H9 (cell line): ENCODE measurements at regions not wholly inside any gene's neighbourhood (a gene's known extent, or its start where the extent isn't known, plus 50 kb on each side); places are given as distances from the start of the nearest gene placed in this dataset.

Source experiments
- DNase-seq: peaks from one replicate; pipeline ENCODE4 v3.0.0-alpha.2; 2017
- H2AFZ ChIP-seq: one replicate; pipeline ENCODE4 v1.6.1; 2013; ENCODE audit warnings: mild to moderate bottlenecking, low read length, control low read depth, moderate library complexity
- H2AK5ac ChIP-seq: 2 replicates; pipeline ENCODE4 v1.6.1; 2013; ENCODE audit warnings: low read length, control low read depth, mixed read lengths; ENCODE audit not compliant: insufficient read length
- H2BK120ac ChIP-seq: one replicate; pipeline ENCODE4 v1.6.1; 2013; ENCODE audit warnings: low read depth, mild to moderate bottlenecking, low read length, control low read depth, inconsistent platforms; ENCODE audit not compliant: poor library complexity, severe bottlenecking
- H2BK12ac ChIP-seq: 2 replicates; pipeline ENCODE4 v1.6.1; 2013; ENCODE audit warnings: low read length, control low read depth, mixed read lengths, low read depth; ENCODE audit not compliant: insufficient read length
- H2BK15ac ChIP-seq: 2 replicates; pipeline ENCODE4 v1.6.1; 2013; ENCODE audit warnings: low read depth, low read length, control low read depth
- H2BK20ac ChIP-seq: one replicate; pipeline ENCODE4 v1.6.1; 2013; ENCODE audit warnings: low read depth, mild to moderate bottlenecking, low read length, control low read depth, inconsistent platforms; ENCODE audit not compliant: poor library complexity, severe bottlenecking
- H2BK5ac ChIP-seq: 2 replicates; pipeline ENCODE4 v1.6.1; 2013; ENCODE audit warnings: low read length, control low read depth, mixed read lengths; ENCODE audit not compliant: insufficient read length
- H3K14ac ChIP-seq: 2 replicates; pipeline ENCODE4 v1.6.1; 2013; ENCODE audit warnings: low read length, control low read depth; ENCODE audit not compliant: insufficient read depth
- H3K18ac ChIP-seq: 2 replicates; pipeline ENCODE4 v1.6.1; 2013; ENCODE audit warnings: low read depth, mild to moderate bottlenecking, mixed read lengths, low read length, control low read depth; ENCODE audit not compliant: insufficient read length
- H3K23ac ChIP-seq: 2 replicates; pipeline ENCODE4 v1.6.1; 2013; ENCODE audit warnings: low read length, control low read depth, mixed read lengths, low read depth; ENCODE audit not compliant: insufficient read length
- H3K23me2 ChIP-seq: 2 replicates; pipeline ENCODE4 v1.6.1; 2013; ENCODE audit warnings: low read depth, mild to moderate bottlenecking, mixed read lengths, low read length, control low read depth; ENCODE audit not compliant: insufficient read length, poor library complexity, severe bottlenecking
- H3K27ac ChIP-seq: 2 replicates; pipeline ENCODE4 v1.5.1; 2013; ENCODE audit warnings: low read length, control low read depth, mixed read lengths, low read depth; ENCODE audit not compliant: insufficient read length
- H3K27me3 ChIP-seq: 2 replicates; pipeline ENCODE4 v1.6.1; 2013; ENCODE audit warnings: low read length, control low read depth, inconsistent platforms; ENCODE audit not compliant: insufficient read depth
- H3K4ac ChIP-seq: 2 replicates; pipeline ENCODE4 v1.6.1; 2013; ENCODE audit warnings: low read depth, mild to moderate bottlenecking, control low read depth, inconsistent platforms, low read length, moderate library complexity
- H3K4me1 ChIP-seq: 2 replicates; pipeline ENCODE4 v1.6.1; 2013; ENCODE audit warnings: low read length, control low read depth, inconsistent platforms; ENCODE audit not compliant: insufficient read depth
- H3K4me2 ChIP-seq: 2 replicates; pipeline ENCODE4 v1.6.1; 2013; ENCODE audit warnings: low read length, control low read depth, mixed read lengths; ENCODE audit not compliant: insufficient read length, insufficient read depth
- H3K56ac ChIP-seq: 2 replicates; pipeline ENCODE4 v1.6.1; 2013; ENCODE audit warnings: low read depth, mild to moderate bottlenecking, mixed read lengths, low read length, control low read depth; ENCODE audit not compliant: insufficient read length
- H3K79me1 ChIP-seq: 2 replicates; pipeline ENCODE4 v1.6.1; 2013; ENCODE audit warnings: low read depth, mild to moderate bottlenecking, moderate library complexity, low read length, control low read depth, inconsistent platforms; ENCODE audit not compliant: insufficient read depth, poor library complexity, severe bottlenecking
- H3K79me2 ChIP-seq: 2 replicates; pipeline ENCODE4 v1.6.1; 2013; ENCODE audit warnings: low read length, control low read depth, inconsistent platforms; ENCODE audit not compliant: insufficient read depth
- H3K9ac ChIP-seq: 2 replicates; pipeline ENCODE4 v1.6.1; 2013; ENCODE audit warnings: low read length, control low read depth, mixed read lengths; ENCODE audit not compliant: insufficient read length; ENCODE audit errors: extremely low read depth
- H3K9me3 ChIP-seq: one replicate; pipeline ENCODE4 v1.6.1; 2013; ENCODE audit warnings: low read depth, low read length, inconsistent platforms; ENCODE audit not compliant: control insufficient read depth
- H3T11ph ChIP-seq: one replicate; pipeline ENCODE4 v1.6.1; 2013; ENCODE audit warnings: mild to moderate bottlenecking, low read length, control low read depth, inconsistent platforms
- H4K20me1 ChIP-seq: one replicate; pipeline ENCODE4 v1.6.1; 2013; ENCODE audit not compliant: control insufficient read depth, insufficient read length, insufficient read depth
- H4K5ac ChIP-seq: 2 replicates; pipeline ENCODE4 v1.6.1; 2013; ENCODE audit warnings: low read depth, mild to moderate bottlenecking, mixed read lengths, low read length, control low read depth; ENCODE audit not compliant: insufficient read length
- H4K8ac ChIP-seq: replicated peaks from 2 replicates; pipeline ENCODE4 v1.6.1; 2013; ENCODE audit warnings: low read length, control low read depth, mixed read lengths, low read depth; ENCODE audit not compliant: insufficient read length
- H4K91ac ChIP-seq: 2 replicates; pipeline ENCODE4 v1.6.1; 2013; ENCODE audit warnings: low read depth, mild to moderate bottlenecking, moderate library complexity, mixed read lengths, low read length, control low read depth; ENCODE audit not compliant: insufficient read length
- H3K27ac Mint-ChIP-seq, 3 experiments: 2 replicates in 2 of 3; 3 replicates in 1 of 3; pipeline ENCODE4 v1.8.0; 2020 to 2021; ENCODE audit warnings: mixed read lengths in 3 of 3, mild to moderate bottlenecking in 1 of 3, moderate library complexity in 1 of 3
- H3K27me3 Mint-ChIP-seq: 2 replicates; pipeline ENCODE4 v1.8.0; 2021; ENCODE audit warnings: low read depth, mild to moderate bottlenecking, moderate library complexity, mixed read lengths
- H3K36me3 Mint-ChIP-seq, 3 experiments: 2 replicates in 2 of 3; 3 replicates in 1 of 3; pipeline ENCODE4 v1.8.0; 2020 to 2021; ENCODE audit warnings: low read depth in 3 of 3, mixed read lengths in 3 of 3; ENCODE audit not compliant: insufficient read depth in 1 of 3
- H3K4me1 Mint-ChIP-seq, 2 experiments: 2 replicates each; pipeline ENCODE4 v1.8.0; 2020; ENCODE audit warnings: mixed read lengths in 2 of 2
- H3K4me3 Mint-ChIP-seq, 2 experiments: 2 replicates in 1 of 2; 3 replicates in 1 of 2; pipeline ENCODE4 v1.8.0; 2020 to 2021; ENCODE audit warnings: mild to moderate bottlenecking in 2 of 2, mixed read lengths in 2 of 2, moderate library complexity in 1 of 2
- H3K9me3 Mint-ChIP-seq, 2 experiments: 2 replicates in 1 of 2; 3 replicates in 1 of 2; pipeline ENCODE4 v1.8.0; 2020; ENCODE audit warnings: mild to moderate bottlenecking in 2 of 2, mixed read lengths in 2 of 2, moderate library complexity in 1 of 2
- CTCF ChIP-seq: fragments of 200-600 bp; sonication (generic); conservative IDR thresholded peaks from 3 replicates; pipeline ENCODE4 v1.8.0; 2021; ENCODE audit warnings: antibody characterized with exemption, mild to moderate bottlenecking
- WGBS: extraction: QIAGEN DNeasy Blood & Tissue Kit; methylation state at CpG from one replicate; pipeline ENCODE4 v1.1.7; 2013; ENCODE audit warnings: missing lambda C conversion rate, low lambda C conversion rate, mixed read lengths; ENCODE audit not compliant: insufficient read length; ENCODE audit errors: extremely low coverage; 5-methylcytosine and 5-hydroxymethylcytosine counted together

DNA sequence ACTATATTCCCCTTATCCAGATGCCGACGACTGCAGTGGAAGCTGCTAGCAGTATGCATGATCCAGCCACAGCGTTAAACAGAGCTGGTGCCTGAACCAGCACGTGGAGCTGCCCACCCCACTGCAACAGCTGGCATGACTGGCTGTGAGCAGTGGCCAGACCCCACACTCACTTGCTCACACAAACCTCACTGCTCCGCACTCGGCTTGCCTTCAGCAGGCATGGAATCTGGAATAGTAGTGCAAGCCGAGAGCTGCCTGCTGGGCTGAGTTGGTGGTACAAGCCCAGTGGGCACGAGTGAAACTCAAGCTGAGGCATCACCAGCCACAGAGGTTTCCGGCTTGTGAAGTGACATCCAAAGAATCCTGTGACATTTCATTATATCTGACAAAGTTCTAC, 1197.6 kb downstream of the FAM133A start:
- no peak overlapping the region for H2BK15ac ChIP-seq
- H4K5ac ChIP-seq: no peak overlapping the region
- no peak overlapping the region for H3K18ac ChIP-seq
- no peak overlapping the region for H2AFZ ChIP-seq
- Mint-ChIP-seq H3K4me1 (peaks cover 0 to 4% of the 10 kb centered on the region in 2 experiments; a peak in 2 of 4 replicates), H3K4me3 (no peak overlapping the region), H3K9me3 (peaks cover 0 to 13% of the 10 kb centered on the region in 2 experiments; a peak in 3 of 5 replicates), H3K27ac (no peak overlapping the region; a peak in 1 of 7 replicates), H3K36me3 (peaks cover 6 to 15% (median 9%) of the 10 kb centered on the region in 3 experiments; a peak in 6 of 7 replicates), H3K27me3 (no peaks in the 10 kb centered on the region)
- H3K23ac ChIP-seq: no peak overlapping the region
- H3T11ph ChIP-seq: no peak overlapping the region
- H2BK120ac ChIP-seq: no peak overlapping the region
- no peaks in the 10 kb centered on the region for H3K23me2 ChIP-seq
- no peak for TF ChIP-seq CTCF
- no peaks in the 10 kb centered on the region for H3K4me1 ChIP-seq
- H3K4me2 ChIP-seq: no peak overlapping the region
- no peak overlapping the region for H2BK12ac ChIP-seq
- no CpG with 5 or more reads among the region's 9 CpGs for WGBS
- H4K91ac ChIP-seq: no peak overlapping the region
- H3K79me2 ChIP-seq: no peaks in the 10 kb centered on the region
- H4K20me1 ChIP-seq: no peaks in the 10 kb centered on the region
- H3K4ac ChIP-seq: no peak overlapping the region
- no peaks in the 10 kb centered on the region for H3K27me3 ChIP-seq
- H3K9me3 ChIP-seq: no peaks in the 10 kb centered on the region
- H2BK5ac ChIP-seq: no peak overlapping the region
- no peaks in the 10 kb centered on the region for H3K79me1 ChIP-seq
- no peak overlapping the region for H2BK20ac ChIP-seq
- no peak overlapping the region for H3K27ac ChIP-seq
- H2AK5ac ChIP-seq: no peak overlapping the region
- H3K56ac ChIP-seq: no peak overlapping the region
- no peak for DNase-seq
- H4K8ac ChIP-seq: no peak overlapping the region
- no peak overlapping the region; the same call in 1 of the 2 replicates for H3K14ac ChIP-seq
- no peak overlapping the region for H3K9ac ChIP-seq
